ENCODE measurements at regions not wholly inside any gene's neighbourhood (a gene's known extent, or its start where the extent isn't known, plus 50 kb on each side); places are given as distances from the start of the nearest gene placed in this dataset.
"Not testable (repeated sequence)": the region's sequence is repeated elsewhere in the genome, so short reads cannot be mapped to it uniquely, and the experiment has no call there.

DNA sequence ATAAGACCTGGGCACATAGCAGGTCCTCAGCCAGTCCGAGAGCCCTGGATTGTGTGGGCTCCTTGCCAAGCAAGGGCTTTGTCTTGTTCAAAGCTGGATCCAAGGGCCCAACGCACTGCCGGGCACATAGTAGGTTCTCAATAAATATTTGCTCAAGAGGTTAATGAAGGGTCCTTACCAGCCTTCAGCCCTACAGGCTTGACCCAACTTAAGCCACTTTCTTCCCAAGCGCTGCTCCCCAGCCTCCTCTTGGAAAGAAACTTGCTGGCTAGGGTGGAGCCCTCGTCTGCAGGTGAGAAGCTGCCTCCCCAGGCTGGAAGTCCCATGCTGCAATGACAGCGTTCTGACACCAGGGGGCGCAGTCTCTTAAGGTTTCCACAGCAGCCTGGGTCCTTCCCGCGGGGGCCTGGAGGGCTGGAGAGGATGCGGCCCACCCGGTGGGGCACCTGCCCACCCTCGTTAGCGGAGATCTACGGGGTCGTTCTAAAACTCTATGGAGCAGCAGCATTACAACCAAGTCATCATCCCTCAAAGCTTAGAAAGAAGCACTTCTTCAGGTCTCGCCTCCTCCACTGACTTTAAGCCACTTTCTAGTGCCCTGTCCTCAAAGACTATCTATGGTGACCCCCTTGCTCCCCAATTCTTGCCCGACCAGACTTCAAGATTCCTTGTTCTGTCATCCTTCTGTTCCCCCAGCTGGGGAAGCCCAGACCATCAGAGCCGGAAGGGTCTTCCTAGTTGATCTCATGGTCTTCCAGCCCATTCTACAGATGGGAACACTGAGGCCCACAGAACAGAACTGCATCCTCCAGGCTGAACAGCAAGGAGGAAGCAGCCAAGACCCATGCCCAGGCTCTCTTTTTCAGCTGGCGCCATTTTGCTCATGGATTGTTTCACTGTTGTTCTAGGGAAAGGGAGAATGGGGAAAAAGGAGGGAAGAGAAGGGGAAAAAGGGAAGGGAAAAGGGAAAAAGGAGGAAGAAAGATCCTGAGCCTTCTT is 115.4 kb downstream of the LHX2 start:
- DNase-seq, result peak; percentile 70

GRCh38 chr9:124128568-124129166 is 117.1 kb downstream of the LHX2 start:
- DNase-seq, result no peak

DNA sequence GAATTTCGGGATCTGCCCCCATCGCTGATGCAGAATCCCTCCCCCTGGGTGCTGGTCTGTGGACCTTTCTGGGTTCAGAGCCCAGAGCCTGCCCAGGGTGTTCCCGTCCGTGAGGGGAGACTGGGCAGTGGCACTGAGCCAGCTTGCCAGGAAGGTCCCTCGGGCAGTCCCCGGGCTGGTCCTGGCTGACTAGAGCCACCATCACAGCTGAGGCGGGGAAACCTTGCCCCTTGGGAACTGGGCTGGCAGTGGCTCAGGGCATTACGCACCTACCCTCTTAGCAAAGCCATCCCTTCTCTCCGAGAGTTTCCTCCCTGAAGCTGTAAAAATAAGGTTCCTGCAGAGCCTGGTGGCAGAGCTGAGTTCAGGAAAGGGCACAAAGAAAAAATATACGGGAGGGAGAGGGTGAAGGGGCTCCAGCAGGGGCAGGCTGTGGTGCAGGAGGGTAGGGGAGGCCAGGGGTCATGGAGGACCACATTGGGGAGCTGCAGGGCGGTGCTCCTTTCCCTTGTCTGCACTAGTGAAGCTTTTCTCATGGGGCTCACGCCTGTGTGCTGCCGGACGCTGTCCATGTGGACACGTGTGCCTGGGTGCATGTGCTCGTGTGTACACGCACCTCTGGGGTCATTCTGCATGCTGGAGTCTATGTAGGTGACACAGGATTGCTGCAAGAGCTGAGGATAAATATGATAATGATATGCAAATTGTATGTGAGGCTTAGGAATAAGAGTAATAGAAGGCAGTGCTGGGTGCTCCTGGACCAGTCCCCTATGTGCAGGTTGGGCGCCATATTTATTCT is 118.9 kb downstream of the LHX2 start:
- no peak for DNase-seq

DNA sequence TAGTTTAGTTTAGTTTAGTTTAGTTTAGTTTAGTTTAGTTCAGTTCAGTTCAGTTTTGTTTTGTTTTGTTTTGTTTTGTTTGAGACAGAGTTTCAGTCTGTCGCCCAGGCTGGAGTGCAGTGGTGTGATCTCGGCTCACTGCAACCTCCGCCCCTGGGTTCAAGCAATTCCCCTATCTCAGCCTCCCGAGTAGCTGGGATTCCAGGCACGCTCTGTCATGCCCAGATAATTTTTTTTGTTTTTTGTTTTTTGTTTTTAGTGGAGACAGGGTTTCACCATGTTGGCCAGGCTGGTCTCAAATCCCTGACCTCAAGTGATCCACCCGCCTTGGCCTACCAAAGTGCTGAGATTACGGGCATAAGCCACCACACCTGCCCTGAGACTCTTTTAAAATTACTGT is 120.0 kb downstream of the LHX2 start:
- DNase-seq, result not testable (repeated sequence)

DNA sequence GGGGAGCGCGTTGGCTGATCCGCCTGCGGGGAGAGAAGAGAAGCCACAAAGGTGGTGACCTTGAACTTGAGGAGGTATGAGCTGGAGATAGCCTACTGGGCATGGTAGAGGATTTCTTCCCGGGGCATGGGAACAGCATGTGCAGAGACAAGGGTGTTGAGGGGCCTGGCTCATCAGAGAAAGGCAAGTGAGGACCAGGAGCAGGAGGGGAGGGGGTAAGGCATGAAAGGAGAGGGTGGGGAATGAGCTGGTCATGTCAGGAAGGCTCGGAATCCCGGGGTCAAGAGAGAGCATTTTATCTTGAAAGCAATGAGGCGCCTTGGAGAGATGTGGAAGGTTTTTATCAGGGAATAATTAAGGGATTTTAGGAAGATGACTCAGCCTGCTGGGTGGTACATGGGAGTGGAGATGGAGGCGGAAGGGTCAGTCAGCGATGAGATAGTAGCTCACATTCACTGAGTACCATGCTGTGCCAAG is 121.1 kb downstream of the LHX2 start:
- no peak for DNase-seq

DNA sequence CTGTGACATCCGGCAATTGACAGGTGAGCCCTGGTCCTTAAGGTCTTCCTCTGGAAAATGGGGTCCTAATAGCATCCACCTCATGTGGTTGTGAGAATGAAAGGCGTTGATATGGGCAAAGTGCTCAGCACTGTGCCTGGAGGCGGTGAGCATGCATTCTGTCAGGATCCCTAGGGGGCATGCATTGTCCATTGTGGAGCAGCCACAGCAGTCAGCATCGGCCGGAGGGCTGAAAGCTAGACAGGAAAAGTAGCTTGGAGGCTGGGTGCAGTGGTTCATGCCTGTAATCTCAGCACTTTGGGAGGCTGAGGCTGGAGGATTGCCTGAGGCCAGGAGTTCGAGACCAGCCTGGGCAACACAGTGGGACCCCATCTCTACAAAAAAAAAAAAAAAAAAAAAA is 122.2 kb downstream of the LHX2 start:
- no peak for DNase-seq

DNA sequence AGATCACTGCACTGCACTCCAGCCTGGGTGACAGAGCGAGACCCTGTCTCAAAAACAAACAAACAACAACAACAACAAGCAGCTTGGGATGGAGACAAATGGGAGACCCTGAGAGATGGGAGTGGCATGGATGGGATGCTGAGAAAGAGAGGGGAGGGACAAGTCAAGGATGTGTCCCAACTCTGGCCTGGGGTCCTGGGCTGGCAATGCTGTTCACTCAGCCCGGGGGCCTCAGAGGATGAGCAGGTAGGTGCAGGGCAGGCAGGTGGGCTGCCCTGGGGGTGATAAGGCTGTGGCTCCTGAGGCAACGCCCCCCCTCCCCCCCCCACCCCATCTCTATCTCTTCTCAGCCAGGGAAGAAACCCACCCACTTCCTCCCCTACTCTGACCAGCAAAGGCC is 123.0 kb downstream of the LHX2 start:
- DNase-seq, result no peak

DNA sequence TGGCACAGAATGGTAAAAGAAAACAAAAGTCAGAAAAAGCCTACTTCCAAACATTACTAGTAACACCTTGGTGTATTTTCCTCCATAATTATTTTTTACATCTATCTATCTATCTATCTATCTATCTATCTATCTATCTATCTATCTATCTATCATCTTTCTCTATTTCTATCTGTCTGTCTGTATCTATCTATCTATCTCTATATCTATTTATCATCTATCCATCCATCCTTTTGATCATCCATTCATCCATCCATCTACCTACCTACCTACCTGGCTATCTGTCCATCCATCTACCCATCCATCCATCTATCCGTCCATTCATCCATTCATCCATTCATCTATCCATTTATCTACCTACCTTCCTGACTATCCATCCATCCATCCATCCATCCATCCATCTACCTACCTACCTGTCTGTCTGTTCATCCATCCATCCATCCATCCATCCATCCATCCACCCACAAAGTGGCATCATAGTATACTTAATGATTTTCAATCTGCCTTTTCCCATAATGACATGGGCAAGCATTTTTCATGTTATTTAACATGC is 121.9 kb upstream of the NEK6 start:
- DNase-seq, result no peak

DNA sequence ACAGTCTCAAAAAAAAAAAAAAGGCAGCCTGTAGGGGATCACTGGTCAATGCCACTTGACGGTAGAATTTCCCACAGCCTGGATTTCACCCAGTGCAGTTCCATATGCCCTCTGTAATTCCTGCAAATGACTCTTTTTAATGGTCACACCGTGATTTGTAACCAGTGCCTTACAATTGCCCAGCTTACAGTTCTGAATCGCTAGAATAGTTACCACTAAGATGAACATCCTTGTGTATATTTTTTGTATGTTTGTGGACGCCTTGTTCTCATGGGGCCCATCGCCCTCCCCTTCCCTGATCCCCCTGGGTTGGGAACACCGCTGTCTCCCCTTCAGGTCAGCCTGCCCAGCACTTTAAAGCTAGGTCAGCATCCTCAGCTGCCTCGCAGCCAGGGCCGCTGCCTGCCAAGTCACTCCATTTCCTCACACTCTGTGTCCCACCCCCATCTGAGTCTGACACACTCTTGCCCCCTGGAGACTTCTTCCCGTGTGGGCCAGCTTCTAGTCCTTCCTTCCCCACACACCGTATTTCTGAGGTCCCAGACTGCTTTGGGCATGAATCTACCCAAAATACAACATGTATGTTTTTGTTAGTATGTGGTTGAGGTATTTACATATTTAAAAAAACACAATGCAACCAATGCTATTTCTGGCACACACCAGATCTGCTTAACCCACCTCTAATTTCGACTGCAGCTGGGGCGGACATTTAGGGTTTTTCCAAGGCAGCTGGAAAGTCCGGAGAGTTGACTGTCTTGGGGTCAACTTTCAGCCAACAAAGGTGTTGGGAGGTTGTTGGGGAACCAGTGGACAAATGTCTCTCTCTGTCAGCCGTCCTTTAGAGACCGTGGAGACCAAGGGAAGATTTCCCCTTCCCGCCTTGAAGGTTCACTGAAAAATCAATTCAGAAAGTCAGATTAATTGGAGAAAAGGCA is 120.5 kb upstream of the NEK6 start:
- no peak for DNase-seq

- no peak for DNase-seq
Measured at GRCh38 chr9:124137944-124138335, 119.8 kb upstream of the NEK6 start.

GRCh38 chr9:124139001-124139400 is 118.7 kb upstream of the NEK6 start:
- DNase-seq, result no peak

DNA sequence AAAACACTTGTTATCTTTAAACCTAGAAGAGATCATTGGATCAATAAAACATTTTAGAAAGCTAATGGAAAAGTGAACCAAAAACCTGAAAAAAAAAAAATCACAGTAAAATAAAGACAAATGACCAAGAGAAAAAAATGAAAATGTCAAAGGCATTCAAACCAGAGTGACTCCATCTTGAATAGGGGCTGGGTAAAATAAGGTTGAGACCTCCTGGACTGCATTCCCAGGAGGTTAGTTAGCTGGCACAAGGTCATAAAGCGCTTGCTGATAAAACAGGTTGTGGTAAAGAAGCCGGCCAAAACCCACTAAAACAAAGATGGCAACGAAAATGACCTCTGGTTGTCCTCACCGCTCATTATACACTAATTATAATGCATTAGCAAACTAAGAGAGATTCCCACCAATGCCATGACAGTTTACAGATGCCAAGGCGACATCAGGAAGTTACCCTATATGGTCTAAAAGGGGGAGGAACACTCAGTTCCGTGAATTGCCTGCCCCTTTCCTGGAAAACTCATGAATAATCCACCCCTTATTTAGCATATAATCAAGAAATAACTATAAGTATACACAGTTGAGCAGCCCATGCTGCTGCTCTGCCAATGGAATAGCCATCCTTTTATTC is 116.7 kb upstream of the NEK6 start:
- no peak for DNase-seq

DNA sequence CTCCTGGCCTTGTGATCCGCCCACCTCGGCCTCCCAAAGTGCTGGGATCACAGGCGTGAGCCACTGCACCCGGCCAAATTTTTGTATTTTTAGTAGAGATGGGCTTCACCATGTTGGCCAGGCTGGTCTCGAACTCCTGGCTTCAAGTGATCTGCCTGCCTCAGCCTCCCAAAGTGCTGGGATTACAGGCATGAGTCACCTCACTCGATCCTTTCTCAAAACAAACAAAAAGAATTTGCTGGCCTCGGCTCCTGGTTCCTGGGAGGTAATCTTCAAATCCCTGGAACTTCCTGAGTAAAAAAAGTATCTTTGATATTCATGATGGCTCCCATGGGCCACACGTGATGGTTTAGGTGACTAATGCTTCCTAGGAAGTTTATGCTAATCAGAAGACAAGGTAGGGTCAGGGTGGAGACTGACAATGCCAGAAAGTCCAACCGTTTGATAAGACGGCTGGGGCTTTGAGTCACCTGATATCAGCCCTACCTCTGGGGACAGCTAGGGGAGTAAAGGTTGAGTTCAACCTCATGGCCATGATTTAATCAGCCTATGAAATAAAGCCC is 113.1 kb upstream of the NEK6 start:
- not testable (repeated sequence) for DNase-seq

DNA sequence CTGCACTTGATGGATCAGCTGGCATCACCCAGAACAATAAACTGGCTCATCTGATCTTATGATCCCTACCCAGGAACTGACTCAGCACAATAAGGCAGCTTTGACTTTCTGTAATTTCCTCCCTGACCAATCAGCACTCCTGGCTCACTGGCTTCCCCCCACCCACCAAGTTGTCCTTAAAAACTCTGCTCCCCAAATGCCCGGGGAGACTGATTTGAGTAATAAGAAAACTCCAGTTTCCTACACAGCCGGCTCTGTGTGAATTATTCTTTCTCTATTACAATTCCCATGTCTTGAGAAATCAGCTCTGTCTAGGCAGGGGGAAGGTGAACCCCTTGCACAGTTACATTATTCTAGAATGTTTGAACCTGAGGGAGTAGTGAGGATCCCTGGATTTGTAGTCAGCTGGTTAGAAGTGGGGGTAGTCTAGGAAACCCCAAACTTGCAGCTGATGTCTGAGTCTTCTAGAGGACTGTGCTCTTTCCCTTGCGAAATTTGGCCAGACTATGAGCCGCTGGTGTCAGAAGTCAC is 111.7 kb upstream of the NEK6 start:
- no peak for DNase-seq

GRCh38 chr9:124149992-124150391 is 107.8 kb upstream of the NEK6 start:
- no peak for DNase-seq

DNA sequence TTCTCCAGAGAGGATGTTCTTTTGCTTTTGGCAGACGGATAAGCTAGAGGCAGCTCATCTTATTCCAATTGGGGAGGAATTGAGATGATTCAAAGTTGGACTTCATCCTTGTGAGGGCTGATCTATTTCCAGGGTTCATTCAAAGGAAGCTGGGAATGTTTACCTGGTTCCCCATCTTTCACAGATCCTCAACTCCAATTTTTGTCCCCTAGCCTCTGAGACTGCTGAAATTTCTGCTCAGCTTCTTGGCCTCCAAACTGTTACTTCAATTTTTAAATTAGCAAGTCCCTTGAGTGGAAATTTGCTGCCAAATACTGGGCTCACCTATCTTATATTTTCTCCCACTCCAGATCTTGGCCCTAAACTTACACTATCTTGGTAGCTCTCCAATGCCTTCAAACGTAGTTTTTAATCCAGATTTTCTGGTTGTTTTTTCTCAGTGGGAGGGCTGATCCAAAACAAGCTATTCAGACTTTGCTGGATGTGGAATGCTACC is 93.9 kb upstream of the NEK6 start:
- no peak for DNase-seq

DNA sequence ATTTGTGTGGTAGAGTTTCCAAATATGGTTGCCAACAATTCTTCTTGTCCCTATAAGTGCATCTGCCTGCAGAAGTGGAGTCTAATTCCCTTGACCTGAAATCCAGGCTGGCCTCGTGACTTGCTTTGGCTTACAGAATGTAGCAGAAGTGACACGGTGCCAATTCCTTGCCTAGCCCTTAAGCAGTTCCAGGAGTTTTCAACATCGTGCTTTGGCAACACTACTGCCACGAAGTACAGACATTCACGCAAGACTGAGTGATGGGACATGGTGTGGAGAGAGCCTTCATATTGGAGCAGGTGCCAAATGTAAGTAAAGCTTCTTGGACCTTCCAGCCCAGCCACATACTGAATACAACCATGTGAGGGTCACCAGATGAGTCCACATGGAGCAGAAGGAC is 92.9 kb upstream of the NEK6 start:
- no peak for DNase-seq

GRCh38 chr9:124174433-124174832 is 83.3 kb upstream of the NEK6 start:
- DNase-seq, result no peak

GRCh38 chr9:124177522-124177921 is 80.2 kb upstream of the NEK6 start:
- DNase-seq, result not testable (repeated sequence)
